NCI-H774 (cell line): ENCODE measurements at regions not wholly inside any gene's neighbourhood (a gene's known extent, or its start where the extent isn't known, plus 50 kb on each side); places are given as distances from the start of the nearest gene placed in this dataset.
"Not testable (repeated sequence)": the region's sequence is repeated elsewhere in the genome, so short reads cannot be mapped to it uniquely, and the experiment has no call there.

ENCODE experiments used
- DNase-seq: peaks from one replicate; lab custom pipeline; 2025; lab: John Stamatoyannopoulos, UW

- no peak for DNase-seq
These were observed 637.8 kb downstream of the RFPL4B start for GRCh38 chr6:112984899-112985298.

GRCh38 chr6:112986321-112986720 lies 639.2 kb downstream of the RFPL4B start:
- no peak for DNase-seq

DNA sequence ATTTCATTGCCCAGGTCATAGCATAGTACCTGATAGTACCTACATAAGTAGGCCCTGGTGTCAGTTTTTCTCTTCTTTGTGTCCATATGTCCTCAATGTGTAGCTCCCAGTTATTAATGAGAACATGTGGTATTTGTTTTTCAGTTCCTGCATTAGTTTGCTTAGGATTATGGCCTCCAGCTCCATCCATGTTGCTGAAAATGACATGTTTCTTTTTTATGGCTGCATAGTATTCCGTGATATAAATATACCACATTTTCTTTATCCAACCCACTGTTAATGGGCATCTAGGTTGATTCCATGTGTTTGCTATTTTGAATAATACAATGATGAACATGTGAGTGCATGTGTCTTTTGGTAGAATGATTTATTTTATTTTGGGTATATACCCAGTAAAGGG lies 641.6 kb downstream of the RFPL4B start:
- DNase-seq = no peak

GRCh38 chr6:112990971-112991370 lies 643.8 kb downstream of the RFPL4B start:
- no peak for DNase-seq

- no peak for DNase-seq
These were observed 644.8 kb downstream of the RFPL4B start for GRCh38 chr6:112991912-112992311.

DNA sequence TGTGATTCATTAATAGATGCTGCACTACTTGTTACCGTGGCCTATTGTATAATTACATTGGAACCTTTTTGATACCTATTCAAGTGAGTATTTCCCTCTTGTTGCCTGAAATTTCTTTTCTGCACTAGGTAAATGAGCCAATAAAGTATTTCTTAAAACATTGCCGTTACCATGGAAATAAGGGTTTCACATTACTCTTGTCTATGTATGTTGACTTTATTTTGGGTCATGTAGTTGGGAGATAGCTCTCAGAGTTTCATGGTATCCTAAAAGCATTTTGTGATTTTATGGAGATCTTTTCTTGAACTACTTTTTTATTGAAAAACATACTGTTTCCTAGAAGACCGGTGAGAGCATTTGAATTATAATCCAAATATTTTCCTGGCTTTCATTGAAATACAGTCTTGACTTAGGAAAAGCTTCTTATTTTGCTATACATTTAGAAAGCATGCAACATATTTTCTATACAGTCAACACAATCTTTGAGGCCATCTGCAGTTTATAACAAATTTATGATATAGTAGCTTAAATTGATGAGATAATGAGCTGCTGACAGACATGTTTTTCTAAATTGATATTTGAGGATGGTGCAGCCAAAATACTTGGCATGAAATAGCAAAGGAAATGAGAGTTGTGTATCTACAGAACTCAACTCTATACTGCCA lies 650.4 kb downstream of the RFPL4B start:
- DNase-seq = no peak

GRCh38 chr6:113004054-113004453 lies 656.9 kb downstream of the RFPL4B start:
- no peak for DNase-seq

- no peak for DNase-seq
These were observed 657.5 kb downstream of the RFPL4B start for GRCh38 chr6:113004470-113005270.

DNA sequence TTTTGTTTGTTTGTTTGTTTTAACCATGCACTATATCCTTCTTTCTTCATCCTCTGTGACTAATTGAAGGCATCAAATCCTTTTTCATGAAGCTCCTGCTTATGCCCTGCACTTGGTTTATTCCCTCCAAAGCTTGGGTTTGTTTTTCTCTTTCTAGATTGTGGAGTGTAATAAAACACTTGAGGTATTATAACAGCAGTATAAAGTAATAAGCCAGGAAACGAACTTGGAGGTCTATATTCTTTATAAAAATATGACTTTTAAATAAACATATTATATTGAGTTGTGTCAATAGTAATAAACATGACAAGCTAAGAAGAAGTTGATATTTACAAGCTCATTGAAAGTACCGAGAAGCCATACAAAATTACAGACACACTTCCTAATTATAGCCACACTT lies 659.4 kb downstream of the RFPL4B start:
- no peak for DNase-seq

DNA sequence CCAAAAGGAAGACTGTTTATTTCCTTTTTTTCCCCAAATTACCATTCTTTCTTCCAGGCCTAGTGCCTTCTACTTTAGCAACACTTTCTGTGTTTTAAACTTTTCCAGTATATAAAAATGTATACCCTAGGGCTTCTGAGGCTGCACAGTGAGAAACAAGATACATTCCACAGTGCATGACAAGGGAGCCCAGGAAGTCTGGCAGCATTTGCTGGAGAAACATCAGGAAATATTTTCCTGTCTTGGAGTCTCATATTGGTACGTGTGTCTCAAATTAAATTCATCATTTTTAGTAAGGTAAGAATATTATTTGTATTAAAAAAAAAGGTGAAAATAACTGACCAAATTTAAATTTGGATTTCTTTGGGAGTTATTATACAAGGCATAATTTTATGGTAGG lies 662.6 kb downstream of the RFPL4B start:
- DNase-seq = no peak

GRCh38 chr6:113010196-113010989 lies 663.3 kb downstream of the RFPL4B start:
- no peak for DNase-seq

DNA sequence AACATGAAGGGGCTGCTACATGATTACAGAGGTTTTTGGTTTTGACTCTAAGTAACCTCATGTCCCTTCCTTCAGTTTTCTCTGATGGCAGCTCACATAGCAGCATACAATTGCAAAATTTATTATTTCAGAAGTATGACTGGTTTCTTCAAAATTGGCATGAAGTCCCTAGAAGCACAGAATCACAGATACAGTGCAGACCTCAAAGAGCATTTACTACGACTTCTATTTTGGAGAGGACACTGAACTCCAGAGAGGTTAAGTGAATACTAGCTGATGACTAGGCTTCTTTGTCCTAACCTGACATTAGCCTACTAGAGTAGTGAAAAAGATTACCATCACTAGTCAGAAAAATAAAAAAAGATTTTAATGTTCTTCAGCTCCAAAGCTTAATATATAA lies 664.3 kb downstream of the RFPL4B start:
- DNase-seq = no peak

DNA sequence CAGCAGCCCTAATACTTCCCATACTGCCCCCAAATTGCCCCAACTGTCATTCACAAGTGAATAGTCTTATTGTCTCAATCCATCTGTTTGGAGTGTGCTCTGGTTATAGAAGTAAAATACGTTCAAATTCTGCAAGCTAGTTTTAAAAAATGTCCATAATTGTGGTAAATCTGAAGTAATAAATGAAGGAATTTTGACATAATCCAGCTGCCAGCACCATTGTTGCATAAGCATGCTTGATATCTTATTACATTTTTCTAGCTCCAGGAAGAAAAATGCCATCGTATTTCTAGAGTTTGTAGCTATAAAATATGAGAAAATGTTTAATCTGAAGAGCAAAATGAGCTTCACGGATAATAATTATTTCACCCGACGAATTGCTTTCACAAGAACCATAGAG lies 664.7 kb downstream of the RFPL4B start:
- no peak for DNase-seq

DNA sequence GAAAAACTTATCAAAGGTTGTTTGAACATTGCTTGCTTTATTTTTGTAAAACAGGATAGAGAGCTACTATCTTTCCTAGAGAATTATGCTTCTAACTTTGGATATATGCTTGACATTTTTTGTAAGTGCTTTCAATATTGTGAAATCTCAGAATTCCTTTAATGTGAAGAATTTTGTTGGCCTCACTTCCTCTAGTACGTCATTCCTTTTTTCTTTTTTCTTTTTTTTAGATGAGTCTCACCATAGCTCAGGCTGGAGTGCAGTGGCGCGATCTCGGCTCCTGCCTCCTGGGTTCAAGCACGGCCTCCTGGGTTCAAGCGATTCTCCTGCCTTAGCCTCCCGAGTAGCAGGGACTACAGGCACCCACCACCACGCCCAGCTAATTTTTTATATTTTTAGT lies 668.1 kb downstream of the RFPL4B start:
- DNase-seq = no peak

DNA sequence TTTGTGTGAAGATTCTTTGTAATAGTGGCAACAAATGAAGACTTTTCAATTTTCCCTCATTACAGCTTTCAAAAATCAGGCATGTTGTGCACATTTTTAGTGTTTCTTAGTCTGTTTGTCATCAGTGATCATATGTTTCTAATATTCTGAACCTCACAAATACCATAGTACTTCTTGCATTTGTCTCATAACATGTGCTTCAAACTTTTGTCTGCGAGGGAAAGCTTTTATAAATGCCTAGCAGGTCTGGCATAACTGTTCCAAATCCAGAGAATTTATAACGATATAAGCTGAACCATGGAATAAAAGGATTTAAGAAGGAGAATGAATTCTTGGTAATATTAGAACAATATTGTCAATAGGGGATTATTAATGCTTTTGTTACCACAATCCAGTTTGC lies 670.2 kb downstream of the RFPL4B start:
- DNase-seq = no peak

DNA sequence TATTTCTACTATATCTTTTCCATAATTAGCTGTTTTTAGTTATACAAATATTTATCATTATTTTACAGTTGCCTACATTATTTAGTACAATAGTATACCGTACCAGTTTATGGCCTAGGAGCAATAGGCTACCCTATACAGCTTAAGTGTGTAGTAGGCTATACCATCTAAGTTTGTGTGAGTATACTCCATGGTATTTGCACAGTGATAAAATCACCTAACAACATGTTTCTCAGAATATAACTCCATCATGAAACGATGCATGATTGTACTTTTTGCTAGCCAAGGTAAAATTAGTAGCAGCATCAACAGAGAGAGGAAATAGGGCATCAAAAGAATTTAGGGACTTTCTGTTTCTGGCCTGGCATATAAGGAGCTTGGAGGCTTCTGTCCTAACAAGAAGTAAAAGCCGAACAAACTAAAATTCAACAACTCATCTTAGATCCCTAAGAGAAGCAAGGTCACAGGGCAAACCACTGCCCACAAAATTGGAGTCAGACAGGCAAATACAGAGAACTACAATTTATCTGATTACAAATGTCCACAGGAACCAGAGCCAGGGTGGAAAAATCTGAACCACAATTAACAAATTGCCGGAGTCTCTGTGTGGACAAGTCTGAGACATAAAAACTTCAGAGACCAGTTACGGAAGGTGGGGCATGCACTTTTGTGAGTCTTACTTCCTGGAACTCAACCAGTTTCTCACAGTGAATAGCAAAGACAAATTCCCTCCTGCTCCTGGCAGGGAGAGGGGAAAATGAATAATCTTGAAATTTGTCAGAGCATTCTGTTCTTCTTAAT lies 671.4 kb downstream of the RFPL4B start:
- DNase-seq = no peak

DNA sequence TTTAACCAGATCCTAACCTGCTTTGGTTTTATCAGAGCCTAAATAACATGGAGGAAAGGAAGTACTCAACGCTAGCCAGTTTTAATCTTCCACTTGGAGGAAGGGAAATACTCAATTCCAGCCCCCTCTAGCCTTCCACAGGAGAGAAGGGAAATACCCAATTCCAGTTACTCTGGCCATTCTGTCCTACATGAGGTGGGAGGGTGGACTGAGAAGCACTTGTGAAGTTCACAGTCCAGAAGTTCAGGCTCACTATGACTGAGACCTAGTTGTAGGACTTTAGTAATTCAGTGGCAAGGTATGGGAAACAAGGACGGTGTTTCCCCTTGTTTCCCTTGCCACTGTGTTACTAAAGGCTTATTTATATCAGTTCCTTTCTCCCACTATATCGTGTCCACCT lies 672.0 kb downstream of the RFPL4B start:
- no peak for DNase-seq

GRCh38 chr6:113027780-113028179 lies 680.6 kb downstream of the RFPL4B start:
- DNase-seq = no peak

DNA sequence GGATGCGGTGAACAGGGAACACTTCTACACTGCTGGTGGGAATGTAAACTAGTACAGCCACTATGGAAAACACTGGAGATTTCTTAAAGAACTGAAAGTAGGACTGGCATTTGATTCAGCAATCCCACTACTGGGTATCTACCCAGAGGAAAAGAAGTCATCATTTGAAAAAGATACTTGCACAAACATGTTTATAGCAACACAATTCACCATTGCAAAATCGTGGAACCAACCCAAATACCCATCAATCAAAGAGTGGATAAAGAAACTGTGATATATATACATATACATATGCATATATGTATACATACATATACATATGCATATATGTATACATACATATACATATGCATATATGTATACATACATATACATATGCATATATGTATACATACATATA lies 682.0 kb downstream of the RFPL4B start:
- not testable (repeated sequence) for DNase-seq

GRCh38 chr6:113031591-113032238 lies 684.6 kb downstream of the RFPL4B start:
- DNase-seq = peak; percentile 33

- DNase-seq = no peak
These were observed 691.9 kb downstream of the RFPL4B start for GRCh38 chr6:113039005-113039404.

DNA sequence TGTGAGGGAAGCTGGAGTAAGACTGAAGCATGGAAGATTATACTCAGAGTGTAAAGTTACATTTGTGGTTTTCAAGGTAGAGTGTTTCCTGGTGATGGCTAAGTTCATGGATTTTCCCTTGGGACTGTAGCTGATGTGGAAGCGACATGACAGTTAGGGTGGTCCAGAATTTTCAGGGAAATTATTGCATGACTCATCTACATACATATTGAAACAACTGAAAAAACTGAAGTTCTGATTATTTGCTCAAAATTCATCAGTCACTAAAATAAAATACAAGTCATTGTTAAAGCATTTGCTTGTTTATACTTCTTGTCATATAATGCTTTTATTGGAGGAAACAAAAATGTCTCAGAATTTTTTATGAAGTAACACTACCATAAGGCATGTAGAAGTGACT lies 700.0 kb downstream of the RFPL4B start:
- no peak for DNase-seq
